Liver (tissue), 3 donors: ENCODE measurements at regions not wholly inside any gene's neighbourhood (a gene's known extent, or its start where the extent isn't known, plus 50 kb on each side); places are given as distances from the start of the nearest gene placed in this dataset.

Source experiments
- EGR1 ChIP-seq, 2 donors: IDR thresholded peaks; 2 replicates each; pipeline ENCODE4 v1.6.1; 2016 to 2018; ENCODE audit warnings: antibody characterized with exemption in 2 of 2, low read depth in 2 of 2
- GABPA ChIP-seq, 2 donors: IDR thresholded peaks in 1 of 2; conservative IDR thresholded peaks in 1 of 2; 2 replicates each; pipeline ENCODE4 v1.6.1; 2016; ENCODE audit warnings: antibody characterized with exemption in 2 of 2, mild to moderate bottlenecking in 1 of 2, moderate library complexity in 1 of 2
- HNF4G ChIP-seq: IDR thresholded peaks from 2 replicates; pipeline ENCODE4 v1.6.1; 2016; ENCODE audit warnings: antibody characterized with exemption
- SP1 ChIP-seq: IDR thresholded peaks from 2 replicates; pipeline ENCODE4 v1.6.1; 2018; ENCODE audit warnings: antibody characterized with exemption, mild to moderate bottlenecking
- YY1 ChIP-seq: IDR thresholded peaks from 2 replicates; pipeline ENCODE4 v1.6.1; 2016; ENCODE audit warnings: antibody characterized with exemption, mild to moderate bottlenecking
- TF ChIP-seq, protein P1 (sequence below): fragments of 150-350 bp; IDR thresholded peaks from 2 replicates; pipeline ENCODE4 v1.5.1; 2017; ENCODE audit warnings: improper control_type of control experiment, low read depth, low read length; ENCODE audit not compliant: missing input control
- donor health status: healthy.
- donor health status: healthy.

DNA sequence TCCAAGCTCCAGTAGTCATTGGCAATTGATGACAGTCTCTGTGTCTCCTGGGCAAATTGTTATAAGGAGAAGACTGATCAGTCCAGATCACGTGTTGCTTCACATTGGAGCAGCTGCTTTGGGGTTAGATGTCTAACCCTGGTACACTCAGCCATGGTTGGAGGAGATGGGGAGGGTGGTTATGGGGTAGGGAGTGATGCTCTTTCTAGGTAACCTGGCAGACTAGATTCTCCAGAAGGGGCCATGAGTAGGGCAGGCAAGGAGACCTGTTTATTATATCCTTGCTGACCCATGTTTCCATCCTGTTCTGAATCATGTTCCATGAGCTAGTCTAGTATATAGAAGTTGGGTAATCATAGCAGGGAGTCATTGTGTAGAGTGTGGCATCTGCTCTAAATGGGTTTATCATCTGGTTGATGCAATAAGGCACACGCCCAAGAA, 50.8 kb upstream of the BACH2 start:
- TF ChIP-seq, protein P1, sequence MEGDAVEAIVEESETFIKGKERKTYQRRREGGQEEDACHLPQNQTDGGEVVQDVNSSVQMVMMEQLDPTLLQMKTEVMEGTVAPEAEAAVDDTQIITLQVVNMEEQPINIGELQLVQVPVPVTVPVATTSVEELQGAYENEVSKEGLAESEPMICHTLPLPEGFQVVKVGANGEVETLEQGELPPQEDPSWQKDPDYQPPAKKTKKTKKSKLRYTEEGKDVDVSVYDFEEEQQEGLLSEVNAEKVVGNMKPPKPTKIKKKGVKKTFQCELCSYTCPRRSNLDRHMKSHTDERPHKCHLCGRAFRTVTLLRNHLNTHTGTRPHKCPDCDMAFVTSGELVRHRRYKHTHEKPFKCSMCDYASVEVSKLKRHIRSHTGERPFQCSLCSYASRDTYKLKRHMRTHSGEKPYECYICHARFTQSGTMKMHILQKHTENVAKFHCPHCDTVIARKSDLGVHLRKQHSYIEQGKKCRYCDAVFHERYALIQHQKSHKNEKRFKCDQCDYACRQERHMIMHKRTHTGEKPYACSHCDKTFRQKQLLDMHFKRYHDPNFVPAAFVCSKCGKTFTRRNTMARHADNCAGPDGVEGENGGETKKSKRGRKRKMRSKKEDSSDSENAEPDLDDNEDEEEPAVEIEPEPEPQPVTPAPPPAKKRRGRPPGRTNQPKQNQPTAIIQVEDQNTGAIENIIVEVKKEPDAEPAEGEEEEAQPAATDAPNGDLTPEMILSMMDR, result no peak
- TF ChIP-seq SP1, result no peak
- TF ChIP-seq YY1, result no peak
- TF ChIP-seq EGR1 (IDR thresholded peaks at IDR 0.05; ENCODE audit: low read depth in 2 of 2), result no peak
- no peak for TF ChIP-seq GABPA (IDR thresholded peaks at IDR 0.05 in 1 of 2, conservative IDR thresholded peaks at IDR 0.05 in 1 of 2)
- TF ChIP-seq HNF4G, result no peak
